GM12801 (cell line): ENCODE measurements at regions not wholly inside any gene's neighbourhood (a gene's known extent, or its start where the extent isn't known, plus 50 kb on each side); places are given as distances from the start of the nearest gene placed in this dataset.

Experiments used
- CTCF ChIP-seq: IDR thresholded peaks from one replicate; pipeline ENCODE4 v1.5.1; 2011; ENCODE audit warnings: control low read depth; ENCODE audit not compliant: insufficient read length; ENCODE audit errors: extremely low read depth

- no peak for TF ChIP-seq CTCF
Measured at GRCh38 chr1:209455661-209456358, 127.7 kb upstream of the CAMK1G start.

- no peak for TF ChIP-seq CTCF
Measured at GRCh38 chr1:209456878-209457277, 126.6 kb upstream of the CAMK1G start.

GRCh38 chr1:209457401-209458125, 126.0 kb upstream of the CAMK1G start:
- no peak for TF ChIP-seq CTCF

- TF ChIP-seq CTCF: no peak
Measured at GRCh38 chr1:209458921-209459320, 124.6 kb upstream of the CAMK1G start.

GRCh38 chr1:209461168-209461567, 122.3 kb upstream of the CAMK1G start:
- TF ChIP-seq CTCF: no peak

- TF ChIP-seq CTCF: no peak
Measured at GRCh38 chr1:209462433-209462832, 121.1 kb upstream of the CAMK1G start.

GRCh38 chr1:209463441-209463840, 120.1 kb upstream of the CAMK1G start:
- no peak for TF ChIP-seq CTCF
